Right lobe of liver (tissue), 6 donors: ENCODE measurements at regions not wholly inside any gene's neighbourhood (a gene's known extent, or its start where the extent isn't known, plus 50 kb on each side); places are given as distances from the start of the nearest gene placed in this dataset.

Experiments used
- ATAC-seq, 4 donors: fragments of 200-7000 bp; cut with Tn5 transposase; one replicate each; pipeline ENCODE4 v1.9.1; 2020; ENCODE audit warnings: mild to moderate bottlenecking in 4 of 4, moderate library complexity in 4 of 4
- DNase-seq, 3 donors: peaks; one replicate each; pipeline ENCODE4 v3.0.0-alpha.2; 2020
- H3K27ac ChIP-seq, 3 donors: fragments of 200-600 bp; one replicate each; pipeline ENCODE4 v1.8.0; 2022
- H3K27me3 ChIP-seq, 2 donors: fragments of 200-600 bp; one replicate each; pipeline ENCODE4 v1.8.0; 2022
- H3K36me3 ChIP-seq, 4 donors: fragments of 200-600 bp; sonication (generic) in 1 of 4; one replicate each; pipeline versions ENCODE4 v1.5.1 to v1.8.0; 2017 to 2022; ENCODE audit warnings: control low read depth in 1 of 4
- H3K4me1 ChIP-seq, 4 donors: fragments of 200-600 bp; sonication (generic) in 1 of 4; one replicate each; pipeline versions ENCODE4 v1.5.1 to v1.8.0; 2017 to 2022; ENCODE audit warnings: control low read depth in 1 of 4
- H3K4me3 ChIP-seq, 3 donors: fragments of 200-600 bp; one replicate each; pipeline ENCODE4 v1.8.0; 2022
- H3K9me3 ChIP-seq, 4 donors: fragments of 200-600 bp; sonication (generic) in 1 of 4; one replicate each; pipeline versions ENCODE4 v1.5.1 to v1.8.0; 2017 to 2022; ENCODE audit warnings: control low read depth in 1 of 4
- POLR2A ChIP-seq: fragments of 450-650 bp; IDR thresholded peaks from one replicate; pipeline ENCODE4 v1.6.1; 2017; ENCODE audit warnings: antibody characterized with exemption, mild to moderate bottlenecking
- WGBS: methylation state at CpG from one replicate; pipeline ENCODE4 v1.1.6; 2018; ENCODE audit warnings: low coverage, low lambda C conversion rate; ENCODE audit not compliant: insufficient coverage; ENCODE audit errors: missing lambda C conversion rate; 5-methylcytosine and 5-hydroxymethylcytosine counted together
- intact Hi-C, 2 donors: fragments of 100-400 bp; cut with DNase I; formaldehyde crosslinking; loops; one replicate each; pipeline versions ENCODE4 v1.11.2 to v1.14.1; 2022
- TF ChIP-seq, protein P1 (sequence below), 4 donors: fragments of 200-600 bp in 3 of 4; fragments of 450-650 bp in 1 of 4; IDR thresholded peaks; one replicate each; pipeline versions ENCODE4 v1.5.1 to v1.8.0; 2016 to 2022; ENCODE audit warnings: antibody characterized with exemption in 4 of 4, mild to moderate bottlenecking in 2 of 4
- donor health status: DM: no; HTN: yes; CAD: no.
- donor health status: DM: no; HTN: no; CAD: no.
- donor health status: DM: no; HTN: no; CAD: no.
- donor health status: DM: no; HTN: yes; CAD: no.
- donor health status: DM: no; HTN: yes; CAD: no.

DNA sequence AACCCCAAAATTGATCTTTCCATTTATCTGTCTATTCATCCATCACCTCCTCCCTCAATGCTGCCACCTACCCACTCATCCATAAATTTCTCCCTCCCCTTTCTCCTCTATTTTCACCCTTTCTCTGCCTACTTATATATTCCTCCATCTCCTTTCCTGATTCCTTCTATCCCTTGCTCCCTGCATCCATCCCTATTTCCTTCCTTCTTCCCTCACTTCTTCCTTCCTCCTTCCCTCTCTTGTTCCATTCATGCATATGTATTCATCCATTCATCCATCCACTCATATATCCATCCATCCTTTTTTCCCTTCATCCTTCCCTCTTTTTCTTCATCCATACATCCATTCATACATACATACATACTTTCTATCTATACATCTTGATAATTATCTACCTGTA, 76.3 kb upstream of the GGTLC1 start:
- no peak overlapping the region for H3K27ac ChIP-seq
- H3K4me3 ChIP-seq: no peak overlapping the region
- DNase-seq (no peak), ATAC-seq (no peak)
- intact Hi-C loops: no loop called here
- H3K4me1 ChIP-seq: no peaks in the 10 kb centered on the region
- no peaks in the 10 kb centered on the region for H3K27me3 ChIP-seq
- no peaks in the 10 kb centered on the region for H3K36me3 ChIP-seq
- no peaks in the 10 kb centered on the region for H3K9me3 ChIP-seq
- TF ChIP-seq, protein P1, sequence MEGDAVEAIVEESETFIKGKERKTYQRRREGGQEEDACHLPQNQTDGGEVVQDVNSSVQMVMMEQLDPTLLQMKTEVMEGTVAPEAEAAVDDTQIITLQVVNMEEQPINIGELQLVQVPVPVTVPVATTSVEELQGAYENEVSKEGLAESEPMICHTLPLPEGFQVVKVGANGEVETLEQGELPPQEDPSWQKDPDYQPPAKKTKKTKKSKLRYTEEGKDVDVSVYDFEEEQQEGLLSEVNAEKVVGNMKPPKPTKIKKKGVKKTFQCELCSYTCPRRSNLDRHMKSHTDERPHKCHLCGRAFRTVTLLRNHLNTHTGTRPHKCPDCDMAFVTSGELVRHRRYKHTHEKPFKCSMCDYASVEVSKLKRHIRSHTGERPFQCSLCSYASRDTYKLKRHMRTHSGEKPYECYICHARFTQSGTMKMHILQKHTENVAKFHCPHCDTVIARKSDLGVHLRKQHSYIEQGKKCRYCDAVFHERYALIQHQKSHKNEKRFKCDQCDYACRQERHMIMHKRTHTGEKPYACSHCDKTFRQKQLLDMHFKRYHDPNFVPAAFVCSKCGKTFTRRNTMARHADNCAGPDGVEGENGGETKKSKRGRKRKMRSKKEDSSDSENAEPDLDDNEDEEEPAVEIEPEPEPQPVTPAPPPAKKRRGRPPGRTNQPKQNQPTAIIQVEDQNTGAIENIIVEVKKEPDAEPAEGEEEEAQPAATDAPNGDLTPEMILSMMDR (IDR thresholded peaks at IDR 0.05): no peak
- TF ChIP-seq POLR2A: no peak

DNA sequence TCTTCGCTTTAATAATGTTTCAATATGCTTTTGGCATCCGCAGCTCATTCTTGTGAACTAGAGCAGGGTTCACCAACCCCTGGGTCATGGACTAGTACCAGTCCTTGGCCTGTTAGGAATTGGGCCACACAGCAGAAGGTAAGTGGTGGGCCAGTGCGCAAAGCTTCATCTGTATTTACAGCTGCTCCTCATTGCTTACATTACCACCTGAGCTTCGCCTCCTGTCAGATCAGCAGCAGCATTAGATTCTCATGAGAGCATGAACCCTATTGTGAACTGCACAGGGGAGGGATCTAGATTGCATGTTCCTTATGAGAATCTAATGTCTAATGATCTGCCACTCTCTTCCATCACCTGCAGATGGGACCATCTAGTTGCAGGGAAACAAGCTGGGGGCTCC, 75.5 kb upstream of the GGTLC1 start:
- ATAC-seq: no peak
- no peak for TF ChIP-seq POLR2A
- TF ChIP-seq, protein P1 (IDR thresholded peaks at IDR 0.05): no peak
- DNase-seq: no peak
- Histone ChIP-seq H3K36me3 (no peaks in the 10 kb centered on the region), H3K4me3 (no peak overlapping the region), H3K27ac (no peak overlapping the region), H3K9me3 (no peaks in the 10 kb centered on the region), H3K27me3 (no peaks in the 10 kb centered on the region), H3K4me1 (no peaks in the 10 kb centered on the region)
- 86% methylated on average over 4 of the region's 4 CpGs for WGBS
- intact Hi-C loops: no loop called here

DNA sequence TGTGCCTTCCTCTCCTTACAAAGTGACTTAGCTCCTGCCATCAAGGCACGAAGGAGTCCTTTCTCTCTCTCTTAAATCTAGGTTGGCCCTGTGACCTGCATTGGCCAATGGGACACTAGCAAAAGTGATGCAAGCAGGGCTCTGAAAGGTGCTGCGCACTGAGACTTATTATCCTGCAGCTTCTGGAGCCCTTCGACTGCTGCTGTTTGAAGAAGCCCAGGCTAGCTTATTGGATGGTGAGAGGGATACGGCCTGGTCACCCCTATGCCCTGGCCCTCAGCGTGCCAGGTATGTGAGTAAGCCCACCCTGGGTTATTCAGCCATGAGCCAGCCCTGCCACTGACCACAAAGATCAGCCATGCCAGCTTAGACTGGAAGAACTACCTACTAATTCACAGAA, 74.5 kb upstream of the GGTLC1 start:
- ATAC-seq: no peak
- H3K27ac ChIP-seq: no peak overlapping the region
- no peak for DNase-seq
- intact Hi-C loops: no loop called here
- H3K9me3 ChIP-seq: no peaks in the 10 kb centered on the region
- no peak overlapping the region for H3K4me3 ChIP-seq
- TF ChIP-seq, protein P1 (IDR thresholded peaks at IDR 0.05): no peak
- no peak for TF ChIP-seq POLR2A
- 60% methylated on average over 2 of the region's 5 CpGs for WGBS
- no peaks in the 10 kb centered on the region for H3K4me1 ChIP-seq
- no peaks in the 10 kb centered on the region for H3K27me3 ChIP-seq
- no peaks in the 10 kb centered on the region for H3K36me3 ChIP-seq

DNA sequence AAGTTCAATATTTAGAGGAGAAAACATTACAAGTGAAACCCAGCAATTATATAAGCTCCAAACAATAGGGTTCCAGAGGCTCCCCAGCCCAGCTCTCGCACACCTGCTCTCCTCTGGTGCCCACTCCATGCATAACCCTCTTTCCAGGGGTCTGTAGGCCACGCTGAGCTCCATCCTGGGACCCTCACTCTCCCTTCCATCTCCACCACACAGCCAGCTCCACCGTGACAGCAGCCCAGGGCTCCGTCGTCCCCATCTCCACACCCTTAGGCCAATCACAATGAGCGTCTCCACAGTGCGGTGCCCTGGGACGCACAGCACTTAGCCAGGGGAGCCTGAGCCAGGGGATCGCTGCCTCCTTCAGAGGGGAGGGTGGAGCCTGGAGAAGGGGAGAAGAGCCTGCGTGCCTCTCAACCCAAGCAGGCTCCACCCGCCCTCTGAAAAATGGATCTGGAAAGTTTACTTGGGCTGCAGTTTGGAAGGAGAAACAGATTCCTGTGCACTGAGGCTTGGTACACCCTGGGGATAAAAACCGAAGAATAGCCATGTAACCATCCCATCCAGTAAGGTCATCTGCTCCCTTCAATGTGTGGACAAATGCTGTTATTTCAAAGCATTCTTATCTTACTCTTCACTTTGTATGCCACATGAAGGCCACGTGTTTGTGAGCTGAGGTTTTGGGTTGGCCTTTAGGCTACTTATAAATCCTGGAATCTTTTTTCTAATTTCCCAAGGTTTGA, 72.4 kb upstream of the GGTLC1 start:
- no peak for ATAC-seq

More for the DNA sequence above, 72.4 kb upstream of the GGTLC1 start:
- Histone ChIP-seq H3K4me3 (no peak overlapping the region), H3K36me3 (no peaks in the 10 kb centered on the region), H3K9me3 (no peaks in the 10 kb centered on the region), H3K4me1 (no peaks in the 10 kb centered on the region), H3K27ac (no peak overlapping the region), H3K27me3 (no peaks in the 10 kb centered on the region)
- no peak for DNase-seq
- WGBS: 67% methylated on average over 5 of the region's 13 CpGs
- no peak for TF ChIP-seq POLR2A
- TF ChIP-seq, protein P1 (IDR thresholded peaks at IDR 0.05): no peak
- intact Hi-C loops: no loop called here
